ENCODE measurements at regions not wholly inside any gene's neighbourhood (a gene's known extent, or its start where the extent isn't known, plus 50 kb on each side); places are given as distances from the start of the nearest gene placed in this dataset.

- TF ChIP-seq SPI1 (IDR thresholded peaks at IDR 0.05; ENCODE audit: borderline replicate concordance, low read depth) (no peak), CTCF (IDR thresholded peaks at IDR 0.05; ENCODE audit: insufficient read depth, low read length) (no peak), GABPA (IDR thresholded peaks at IDR 0.05; ENCODE audit: low read depth) (no peak)
Measured at GRCh38 chr14:44756554-44756953, 205.2 kb downstream of the KLHL28 start.

Data from HL-60 (cell line).